Stomach (tissue), 4 donors: ENCODE measurements at regions not wholly inside any gene's neighbourhood (a gene's known extent, or its start where the extent isn't known, plus 50 kb on each side); places are given as distances from the start of the nearest gene placed in this dataset.

Experiments
- CTCF ChIP-seq, 7 experiments: fragments of 450-650 bp in 4 of 7; fragments of 200-600 bp in 3 of 7; sonication (generic) in 3 of 7; IDR thresholded peaks; one replicate each; pipeline ENCODE4 v1.5.1; 2016 to 2019; ENCODE audit warnings: antibody characterized with exemption in 7 of 7, control low read depth in 2 of 7, mild to moderate bottlenecking in 1 of 7
- POLR2A ChIP-seq, 4 donors: fragments of 450-650 bp; IDR thresholded peaks; one replicate each; pipeline ENCODE4 v1.6.1; 2016; ENCODE audit warnings: antibody characterized with exemption in 4 of 4, control low read depth in 2 of 4, mild to moderate bottlenecking in 1 of 4, moderate library complexity in 1 of 4

- TF ChIP-seq CTCF (IDR thresholded peaks at IDR 0.05) (no peak), POLR2A (IDR thresholded peaks at IDR 0.05) (no peak)
Measured at GRCh38 chr17:59501690-59502089, 63.7 kb upstream of the DHX40 start.
